Activated CD4-positive, alpha-beta T cell treated with anti-CD3 and anti-CD28 coated beads, Interleukin-2, amount 50 U/mL, for 24 hours (primary cell): ENCODE measurements at regions not wholly inside any gene's neighbourhood (a gene's known extent, or its start where the extent isn't known, plus 50 kb on each side); places are given as distances from the start of the nearest gene placed in this dataset.

Source experiments
- DNase-seq, 2 donors: peaks; one replicate each; pipeline ENCODE4 v3.0.0-alpha.2; 2020; ENCODE audit warnings: low read depth in 1 of 2, low spot score in 1 of 2

GRCh38 chr11:103661991-103662390, 374.4 kb upstream of the DDI1 start:
- no peak for DNase-seq

GRCh38 chr11:103662880-103663279, 373.6 kb upstream of the DDI1 start:
- DNase-seq = no peak

GRCh38 chr11:103668859-103669258, 367.6 kb upstream of the DDI1 start:
- DNase-seq = no peak

- no peak for DNase-seq
These were observed 365.2 kb upstream of the DDI1 start for GRCh38 chr11:103671143-103671651.

GRCh38 chr11:103673773-103674172, 362.7 kb upstream of the DDI1 start:
- DNase-seq = no peak

- DNase-seq = no peak
These were observed 360.0 kb upstream of the DDI1 start for GRCh38 chr11:103676413-103676812.

GRCh38 chr11:103680826-103681225, 355.6 kb upstream of the DDI1 start:
- DNase-seq = no peak

- DNase-seq = no peak
These were observed 354.6 kb upstream of the DDI1 start for GRCh38 chr11:103681855-103682254.

- peak in 1 of 2 donors; percentile 21 for DNase-seq
These were observed 353.9 kb upstream of the DDI1 start for GRCh38 chr11:103682318-103683184.

GRCh38 chr11:103683576-103683975, 352.9 kb upstream of the DDI1 start:
- DNase-seq = no peak

- no peak for DNase-seq
These were observed 347.5 kb upstream of the DDI1 start for GRCh38 chr11:103688924-103689323.

- DNase-seq = no peak
These were observed 346.1 kb upstream of the DDI1 start for GRCh38 chr11:103690356-103690755.

GRCh38 chr11:103696123-103696522, 340.3 kb upstream of the DDI1 start:
- DNase-seq = no peak

GRCh38 chr11:103699216-103699615, 337.2 kb upstream of the DDI1 start:
- DNase-seq = no peak

- no peak for DNase-seq
These were observed 336.8 kb upstream of the DDI1 start for GRCh38 chr11:103699656-103700055.

- DNase-seq = no peak
These were observed 335.8 kb upstream of the DDI1 start for GRCh38 chr11:103700622-103701021.

GRCh38 chr11:103703437-103703836, 333.0 kb upstream of the DDI1 start:
- no peak for DNase-seq

GRCh38 chr11:103703954-103704353, 332.5 kb upstream of the DDI1 start:
- DNase-seq = no peak

GRCh38 chr11:103705642-103706041, 330.8 kb upstream of the DDI1 start:
- no peak for DNase-seq

- no peak for DNase-seq
These were observed 327.1 kb upstream of the DDI1 start for GRCh38 chr11:103709371-103709770.

GRCh38 chr11:103714246-103714645, 322.2 kb upstream of the DDI1 start:
- no peak for DNase-seq

GRCh38 chr11:103716363-103716762, 320.1 kb upstream of the DDI1 start:
- DNase-seq = no peak

GRCh38 chr11:103727262-103727661, 309.2 kb upstream of the DDI1 start:
- DNase-seq = no peak
